Activated CD4-positive, alpha-beta memory T cell treated with anti-CD3 and anti-CD28 coated beads for 36 hours (primary cell): ENCODE measurements at regions not wholly inside any gene's neighbourhood (a gene's known extent, or its start where the extent isn't known, plus 50 kb on each side); places are given as distances from the start of the nearest gene placed in this dataset. TPM values are rescaled to one million over a fixed set of nuclear protein-coding genes. Genes with fewer than 3 reads are reported as not detected.
"Not testable (repeated sequence)": the region's sequence is repeated elsewhere in the genome, so short reads cannot be mapped to it uniquely, and the experiment has no call there.

Experiments
- CTCF ChIA-PET: fragments of 350-600 bp; sonication (Branson Sonifier 250); formaldehyde crosslinking; loops from one replicate; lab custom pipeline; 2021; ENCODE audit warnings: antibody characterized with exemption, inconsistent platforms; lab: Charles Lee
- POLR2A ChIA-PET: fragments of 350-600 bp; sonication (Branson Sonifier 250); formaldehyde crosslinking; loops from one replicate; lab custom pipeline; 2021; ENCODE audit warnings: antibody characterized with exemption; lab: Charles Lee
- DNase-seq: peaks from one replicate; pipeline ENCODE4 v3.0.0-alpha.2; 2020
- H3K27ac Mint-ChIP-seq: one replicate; pipeline ENCODE4 v1.8.0; 2021; ENCODE audit warnings: mixed read lengths
- H3K27me3 Mint-ChIP-seq: one replicate; pipeline ENCODE4 v1.8.0; 2021; ENCODE audit warnings: mixed read lengths
- H3K36me3 Mint-ChIP-seq: one replicate; pipeline ENCODE4 v1.8.0; 2021; ENCODE audit warnings: mixed read lengths
- H3K4me1 Mint-ChIP-seq: one replicate; pipeline ENCODE4 v1.8.0; 2021; ENCODE audit warnings: low read depth, mixed read lengths
- H3K4me3 Mint-ChIP-seq: one replicate; pipeline ENCODE4 v1.8.0; 2021; ENCODE audit warnings: mild to moderate bottlenecking, mixed read lengths
- H3K9me3 Mint-ChIP-seq: one replicate; pipeline ENCODE4 v1.8.0; 2021; ENCODE audit warnings: mixed read lengths
- intact Hi-C: fragments of 100-400 bp; cut with micrococcal nuclease; formaldehyde crosslinking; loops from one replicate; pipeline ENCODE4 v1.15.1; 2023
- microRNA-seq: library from miRNA; unstranded; fragments of <30 nt; microRNA quantifications from one replicate; pipeline ENCODE4 v1.2.0, GENCODE V29; 2022; ENCODE audit warnings: borderline number of aligned reads, borderline microRNAs expressed, borderline replicate concordance

- H3K27me3 Mint-ChIP-seq, H3K4me3 Mint-ChIP-seq: not testable (repeated sequence)
Observed at GRCh38 chr16:5160010-5160409, 62.4 kb upstream of the EEF2KMT start.

GRCh38 chr16:5159537-5159936 is 61.9 kb upstream of the EEF2KMT start:
- H3K36me3 Mint-ChIP-seq, H3K4me1 Mint-ChIP-seq, H3K27ac Mint-ChIP-seq, H3K9me3 Mint-ChIP-seq, CTCF ChIA-PET, intact Hi-C loops, H3K27me3 Mint-ChIP-seq, DNase-seq, H3K4me3 Mint-ChIP-seq: not testable (repeated sequence)
- POLR2A ChIA-PET, result interaction anchor here (0.6 kb wide), 1 partner anchor 60 kb away, joined by 3 read pairs; no protein-coding TSS in a partner anchor

More at GRCh38 chr16:5160010-5160409, 62.4 kb upstream of the EEF2KMT start:
- CTCF ChIA-PET, intact Hi-C loops, H3K27ac Mint-ChIP-seq, DNase-seq, H3K36me3 Mint-ChIP-seq, POLR2A ChIA-PET, H3K4me1 Mint-ChIP-seq, H3K9me3 Mint-ChIP-seq: not testable (repeated sequence)

GRCh38 chr16:5158494-5158893 is 60.9 kb upstream of the EEF2KMT start:
- H3K4me1 Mint-ChIP-seq, result no peaks in the 10 kb centered on the region
- CTCF ChIA-PET, result no interaction called here
- no peak overlapping the region for H3K4me3 Mint-ChIP-seq
- H3K27me3 Mint-ChIP-seq, result peaks cover 2% of the 10 kb centered on the region
- H3K27ac Mint-ChIP-seq, result no peak overlapping the region
- no peak for DNase-seq
- intact Hi-C loops, result no loop called here
- peaks cover 6% of the 10 kb centered on the region for H3K9me3 Mint-ChIP-seq
- POLR2A ChIA-PET, result no interaction called here
- no peaks in the 10 kb centered on the region for H3K36me3 Mint-ChIP-seq

GRCh38 chr16:5156486-5156885 is 58.9 kb upstream of the EEF2KMT start:
- H3K36me3 Mint-ChIP-seq, CTCF ChIA-PET, intact Hi-C loops, H3K27ac Mint-ChIP-seq, DNase-seq, H3K4me3 Mint-ChIP-seq, H3K27me3 Mint-ChIP-seq, H3K4me1 Mint-ChIP-seq, POLR2A ChIA-PET, H3K9me3 Mint-ChIP-seq: not testable (repeated sequence)

- POLR2A ChIA-PET, H3K36me3 Mint-ChIP-seq, intact Hi-C loops, H3K27me3 Mint-ChIP-seq, CTCF ChIA-PET, H3K9me3 Mint-ChIP-seq, H3K4me1 Mint-ChIP-seq, H3K27ac Mint-ChIP-seq, DNase-seq, H3K4me3 Mint-ChIP-seq: not testable (repeated sequence)
Observed at GRCh38 chr16:5154006-5154405, 56.4 kb upstream of the EEF2KMT start.

GRCh38 chr16:5151409-5151808 is 53.8 kb upstream of the EEF2KMT start:
- intact Hi-C loops, H3K4me3 Mint-ChIP-seq, CTCF ChIA-PET: not testable (repeated sequence)

More at GRCh38 chr16:5151409-5151808, 53.8 kb upstream of the EEF2KMT start:
- H3K27ac Mint-ChIP-seq, H3K36me3 Mint-ChIP-seq, DNase-seq, H3K9me3 Mint-ChIP-seq, H3K27me3 Mint-ChIP-seq, POLR2A ChIA-PET, H3K4me1 Mint-ChIP-seq: not testable (repeated sequence)

Small RNAs in the stretch of these regions (microRNA-seq; reads per million reads assigned to microRNA genes)
- not detected for gene MIR8065
